Epithelial cell of esophagus (primary cell): ENCODE measurements at regions not wholly inside any gene's neighbourhood (a gene's known extent, or its start where the extent isn't known, plus 50 kb on each side); places are given as distances from the start of the nearest gene placed in this dataset.
"Not testable (repeated sequence)": the region's sequence is repeated elsewhere in the genome, so short reads cannot be mapped to it uniquely, and the experiment has no call there.

Experiments
- DNase-seq: peaks from one replicate; pipeline ENCODE4 v3.0.0; 2010; ENCODE audit warnings: low read depth
- H3K4me3 ChIP-seq: 2 replicates; pipeline ENCODE4 v1.5.1; 2011; ENCODE audit warnings: mild to moderate bottlenecking, low read length, control low read depth
- CTCF ChIP-seq: IDR thresholded peaks from 2 replicates; pipeline ENCODE4 v1.5.1; 2011; ENCODE audit warnings: low read depth, mild to moderate bottlenecking, low read length, control low read depth, inconsistent platforms; ENCODE audit not compliant: insufficient read depth; ENCODE audit errors: missing control alignments

- no peak overlapping the region for H3K4me3 ChIP-seq
- TF ChIP-seq CTCF = no peak
- no peak for DNase-seq
Measured at GRCh38 chr20:26154224-26154623, 457.6 kb upstream of the ZNF337 start.

GRCh38 chr20:26135325-26136110 is 438.9 kb upstream of the ZNF337 start:
- TF ChIP-seq CTCF = no peak
- H3K4me3 ChIP-seq = no peak overlapping the region

GRCh38 chr20:26134606-26135005 is 438.0 kb upstream of the ZNF337 start:
- DNase-seq = no peak
- TF ChIP-seq CTCF = no peak
- H3K4me3 ChIP-seq = no peak overlapping the region

More at GRCh38 chr20:26135325-26136110, 438.9 kb upstream of the ZNF337 start:
- DNase-seq = no peak

GRCh38 chr20:26133794-26134193 is 437.1 kb upstream of the ZNF337 start:
- DNase-seq, H3K4me3 ChIP-seq: not testable (repeated sequence)

GRCh38 chr20:26120920-26121319 is 424.3 kb upstream of the ZNF337 start:
- not testable (repeated sequence) for H3K4me3 ChIP-seq

GRCh38 chr20:26094498-26094897 is 397.8 kb upstream of the ZNF337 start:
- not testable (repeated sequence) for H3K4me3 ChIP-seq, DNase-seq

More at GRCh38 chr20:26120920-26121319, 424.3 kb upstream of the ZNF337 start:
- not testable (repeated sequence) for DNase-seq

- DNase-seq, H3K4me3 ChIP-seq: not testable (repeated sequence)
Measured at GRCh38 chr20:26091921-26092320, 395.3 kb upstream of the ZNF337 start.

- H3K4me3 ChIP-seq, DNase-seq: not testable (repeated sequence)
Measured at GRCh38 chr20:26086195-26086594, 389.5 kb upstream of the ZNF337 start.

GRCh38 chr20:26073972-26074371 is 377.3 kb upstream of the ZNF337 start:
- not testable (repeated sequence) for DNase-seq

GRCh38 chr20:26059324-26059723 is 362.7 kb upstream of the ZNF337 start:
- H3K4me3 ChIP-seq, DNase-seq: not testable (repeated sequence)

More at GRCh38 chr20:26073972-26074371, 377.3 kb upstream of the ZNF337 start:
- not testable (repeated sequence) for H3K4me3 ChIP-seq

- H3K4me3 ChIP-seq, DNase-seq: not testable (repeated sequence)
Measured at GRCh38 chr20:26058446-26058845, 361.8 kb upstream of the ZNF337 start.

- not testable (repeated sequence) for DNase-seq, H3K4me3 ChIP-seq
Measured at GRCh38 chr20:26057135-26057752, 360.6 kb upstream of the ZNF337 start.

GRCh38 chr20:26025792-26026191 is 329.1 kb upstream of the ZNF337 start:
- H3K4me3 ChIP-seq, DNase-seq: not testable (repeated sequence)

- H3K4me3 ChIP-seq, DNase-seq: not testable (repeated sequence)
Measured at GRCh38 chr20:26010942-26011276, 314.3 kb upstream of the ZNF337 start.

- not testable (repeated sequence) for DNase-seq
Measured at GRCh38 chr20:26010224-26010941, 313.7 kb upstream of the ZNF337 start.

More at GRCh38 chr20:26010224-26010941, 313.7 kb upstream of the ZNF337 start:
- peak overlapping the region; percentile 64 for H3K4me3 ChIP-seq
